Psoas muscle (tissue), 7 donors: ENCODE measurements at regions not wholly inside any gene's neighbourhood (a gene's known extent, or its start where the extent isn't known, plus 50 kb on each side); places are given as distances from the start of the nearest gene placed in this dataset.
"Not testable (repeated sequence)": the region's sequence is repeated elsewhere in the genome, so short reads cannot be mapped to it uniquely, and the experiment has no call there.

Experiments
- ATAC-seq, 4 donors: fragments of 200-7000 bp; cut with Tn5 transposase; one replicate each; pipeline ENCODE4 v1.9.1; 2020; ENCODE audit warnings: moderate library complexity in 3 of 4, mild to moderate bottlenecking in 2 of 4
- DNase-seq, 2 donors: peaks; one replicate each; pipeline ENCODE4 v3.0.0-alpha.2; 2020
- H3K27ac ChIP-seq: fragments of 200-600 bp; one replicate; pipeline ENCODE4 v1.8.0; 2022
- H3K27me3 ChIP-seq, 3 donors: fragments of 200-600 bp in 1 of 3; one replicate each; pipeline versions ENCODE4 v1.6.1 to v1.8.0; 2013 to 2022; ENCODE audit warnings: low read length in 2 of 3, mild to moderate bottlenecking in 2 of 3, moderate library complexity in 1 of 3; ENCODE audit not compliant: insufficient read depth in 3 of 3
- H3K36me3 ChIP-seq, 2 donors: fragments of 200-600 bp in 1 of 2; one replicate each; pipeline versions ENCODE4 v1.6.1 to v1.8.0; 2013 to 2022; ENCODE audit warnings: low read depth in 1 of 2, mild to moderate bottlenecking in 1 of 2, moderate library complexity in 1 of 2; ENCODE audit not compliant: insufficient read depth in 1 of 2
- H3K4me1 ChIP-seq: fragments of 200-600 bp; one replicate; pipeline ENCODE4 v1.8.0; 2022
- H3K4me3 ChIP-seq: fragments of 200-600 bp; one replicate; pipeline ENCODE4 v1.8.0; 2022; ENCODE audit warnings: mild to moderate bottlenecking
- H3K9me3 ChIP-seq: fragments of 200-600 bp; one replicate; pipeline ENCODE4 v1.8.0; 2022
- WGBS, 3 donors: extraction: QIAGEN DNeasy Blood & Tissue Kit; methylation state at CpG; one replicate each; pipeline versions ENCODE4 v1.1.6 to v1.1.7; 2013; 5-methylcytosine and 5-hydroxymethylcytosine counted together
- intact Hi-C, 2 donors: fragments of 100-400 bp; cut with DNase I; formaldehyde crosslinking; loops; one replicate each; pipeline versions ENCODE4 v1.11.0 to v1.14.2; 2022
- TF ChIP-seq, protein P1 (sequence below): fragments of 200-600 bp; IDR thresholded peaks from one replicate; pipeline ENCODE4 v1.8.0; 2022; ENCODE audit warnings: antibody characterized with exemption
- donor health status: healthy with polysubstance abuse.
- donor health status: DM: no; HTN: no; CAD: no; lungs with moderate emphysema.
- donor health status: Bipolar disorder and iron deficiency.
- donor health status: healthy.
- donor health status: DM: yes; HTN: yes; CAD: no.
- donor health status: DM: no; HTN: no; CAD: no.
- donor health status: DM: yes; HTN: yes; CAD: no.

DNA sequence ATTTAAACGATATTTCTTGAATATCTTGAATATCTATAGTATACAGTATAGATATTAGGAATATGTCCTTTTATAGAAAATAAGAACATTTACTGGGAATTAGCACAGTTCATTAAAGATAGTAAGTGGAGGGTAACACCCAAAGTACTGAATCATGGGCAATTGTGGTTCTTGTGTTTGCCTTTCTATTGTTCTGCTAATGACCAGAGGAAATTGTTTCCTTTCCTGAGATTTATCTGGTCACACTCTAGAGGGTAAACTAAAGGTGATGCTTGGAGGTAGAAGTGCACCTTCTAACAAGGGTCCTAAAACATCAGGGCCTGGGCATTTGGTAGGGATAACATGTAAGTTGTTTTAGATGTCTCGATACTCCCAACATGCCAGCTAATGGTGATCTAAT is 241.3 kb upstream of the SFRP2 start:
- DNase-seq (no peak), ATAC-seq (no peak)
- Histone ChIP-seq H3K9me3 (no peaks in the 10 kb centered on the region), H3K27me3 (no peaks in the 10 kb centered on the region), H3K27ac (no peak overlapping the region), H3K36me3 (no peaks in the 10 kb centered on the region), H3K4me3 (no peak overlapping the region), H3K4me1 (no peaks in the 10 kb centered on the region)
- WGBS, 3 donors, result 68 to 73% (median 72%) methylated on average over 2 of the region's 2 CpGs
- TF ChIP-seq, protein P1, sequence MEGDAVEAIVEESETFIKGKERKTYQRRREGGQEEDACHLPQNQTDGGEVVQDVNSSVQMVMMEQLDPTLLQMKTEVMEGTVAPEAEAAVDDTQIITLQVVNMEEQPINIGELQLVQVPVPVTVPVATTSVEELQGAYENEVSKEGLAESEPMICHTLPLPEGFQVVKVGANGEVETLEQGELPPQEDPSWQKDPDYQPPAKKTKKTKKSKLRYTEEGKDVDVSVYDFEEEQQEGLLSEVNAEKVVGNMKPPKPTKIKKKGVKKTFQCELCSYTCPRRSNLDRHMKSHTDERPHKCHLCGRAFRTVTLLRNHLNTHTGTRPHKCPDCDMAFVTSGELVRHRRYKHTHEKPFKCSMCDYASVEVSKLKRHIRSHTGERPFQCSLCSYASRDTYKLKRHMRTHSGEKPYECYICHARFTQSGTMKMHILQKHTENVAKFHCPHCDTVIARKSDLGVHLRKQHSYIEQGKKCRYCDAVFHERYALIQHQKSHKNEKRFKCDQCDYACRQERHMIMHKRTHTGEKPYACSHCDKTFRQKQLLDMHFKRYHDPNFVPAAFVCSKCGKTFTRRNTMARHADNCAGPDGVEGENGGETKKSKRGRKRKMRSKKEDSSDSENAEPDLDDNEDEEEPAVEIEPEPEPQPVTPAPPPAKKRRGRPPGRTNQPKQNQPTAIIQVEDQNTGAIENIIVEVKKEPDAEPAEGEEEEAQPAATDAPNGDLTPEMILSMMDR, result no peak
- intact Hi-C loops, result no loop called here

DNA sequence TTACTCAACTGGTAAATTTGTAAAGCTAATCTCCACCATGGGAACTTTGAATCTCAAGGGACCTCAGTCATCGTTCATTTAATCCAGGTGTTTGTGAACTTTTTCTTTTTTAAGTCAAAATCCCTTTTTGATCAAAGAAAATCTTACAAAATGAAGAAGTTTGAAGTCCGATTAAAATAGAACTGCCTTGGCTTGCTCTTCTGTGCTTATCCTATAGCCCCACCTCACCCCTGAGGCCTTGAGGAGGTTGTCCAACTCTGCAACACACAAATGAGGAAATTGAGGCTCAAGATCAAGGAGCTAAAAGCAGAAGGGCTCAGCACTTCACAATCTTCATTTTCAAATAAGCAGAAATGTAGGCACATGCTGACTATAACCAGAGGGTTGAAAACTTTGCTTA is 240.3 kb upstream of the SFRP2 start:
- no peak for ATAC-seq
- H3K4me1 ChIP-seq, result no peaks in the 10 kb centered on the region
- H3K36me3 ChIP-seq, result no peaks in the 10 kb centered on the region
- no peaks in the 10 kb centered on the region for H3K27me3 ChIP-seq
- 52 to 59% (median 55%) methylated on average over 2 of the region's 2 CpGs for WGBS, 3 donors
- DNase-seq, result no peak
- no peak overlapping the region for H3K4me3 ChIP-seq
- TF ChIP-seq, protein P1, result no peak
- no peak overlapping the region for H3K27ac ChIP-seq
- H3K9me3 ChIP-seq, result no peaks in the 10 kb centered on the region
- intact Hi-C loops, result no loop called here

DNA sequence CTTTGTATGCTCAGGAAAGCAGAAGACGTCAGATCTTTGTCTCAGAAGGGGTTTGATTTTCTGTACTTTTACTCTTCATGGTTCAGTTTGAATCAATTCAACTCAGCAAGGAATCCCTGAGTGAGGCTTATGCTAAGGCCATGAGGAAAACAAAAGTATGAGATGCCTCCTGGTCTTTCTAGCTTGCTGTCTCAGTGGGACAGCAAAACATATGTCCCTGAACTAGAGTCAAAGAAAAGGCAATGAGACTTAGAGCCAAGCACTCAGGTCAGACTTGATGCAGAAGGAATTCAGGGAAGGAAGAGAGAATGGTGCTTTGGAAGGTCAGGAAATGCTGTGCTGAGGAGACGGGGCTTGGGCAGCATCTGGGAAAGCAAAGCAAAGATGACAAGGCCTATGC is 236.2 kb upstream of the SFRP2 start:
- H3K36me3 ChIP-seq, result no peaks in the 10 kb centered on the region
- no peak overlapping the region for H3K4me3 ChIP-seq
- H3K27me3 ChIP-seq, result no peaks in the 10 kb centered on the region
- 48 to 50% (median 49%) methylated on average over 2 of the region's 2 CpGs for WGBS, 3 donors
- no peaks in the 10 kb centered on the region for H3K9me3 ChIP-seq
- H3K27ac ChIP-seq, result no peak overlapping the region
- intact Hi-C loops, result no loop called here
- ATAC-seq, result no peak
- no peak for DNase-seq
- TF ChIP-seq, protein P1, result no peak
- H3K4me1 ChIP-seq, result no peaks in the 10 kb centered on the region

DNA sequence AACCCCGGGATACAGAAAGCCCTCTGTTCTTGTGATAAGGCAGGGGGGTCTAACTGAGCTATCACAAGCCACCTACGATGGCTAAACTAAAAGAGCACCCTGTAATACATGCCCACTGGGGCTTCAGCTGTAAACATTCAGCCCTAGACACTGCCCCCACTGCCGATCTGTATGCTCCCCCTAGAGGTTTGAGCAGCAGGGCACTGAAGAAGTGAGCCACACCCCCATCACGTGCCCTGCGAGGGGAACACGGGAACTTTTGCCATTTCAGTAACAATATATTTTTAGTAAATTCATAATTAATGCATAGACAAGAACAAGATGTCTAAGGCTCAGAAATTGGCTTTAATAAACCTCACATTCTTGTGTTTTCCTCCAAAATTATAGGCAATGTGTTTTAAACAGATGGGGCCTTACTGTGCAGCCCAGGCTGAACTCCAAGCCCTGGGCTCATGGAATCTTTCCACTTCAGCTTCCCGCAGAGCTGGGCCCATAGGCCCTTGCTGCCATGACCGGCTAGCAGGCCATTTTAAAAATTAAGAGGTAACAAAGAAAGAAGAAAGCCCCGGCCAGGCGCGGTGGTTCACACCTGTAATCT is 235.3 kb upstream of the SFRP2 start:
- Histone ChIP-seq H3K27me3 (no peaks in the 10 kb centered on the region), H3K4me1 (no peaks in the 10 kb centered on the region), H3K36me3 (no peaks in the 10 kb centered on the region), H3K4me3 (no peak overlapping the region), H3K27ac (no peak overlapping the region), H3K9me3 (no peaks in the 10 kb centered on the region)
- no peak for ATAC-seq
- DNase-seq, result no peak
- TF ChIP-seq, protein P1, result no peak
- intact Hi-C loops, result no loop called here
- WGBS, 3 donors, result 61 to 71% (median 66%) methylated on average over 11 of the region's 11 CpGs

DNA sequence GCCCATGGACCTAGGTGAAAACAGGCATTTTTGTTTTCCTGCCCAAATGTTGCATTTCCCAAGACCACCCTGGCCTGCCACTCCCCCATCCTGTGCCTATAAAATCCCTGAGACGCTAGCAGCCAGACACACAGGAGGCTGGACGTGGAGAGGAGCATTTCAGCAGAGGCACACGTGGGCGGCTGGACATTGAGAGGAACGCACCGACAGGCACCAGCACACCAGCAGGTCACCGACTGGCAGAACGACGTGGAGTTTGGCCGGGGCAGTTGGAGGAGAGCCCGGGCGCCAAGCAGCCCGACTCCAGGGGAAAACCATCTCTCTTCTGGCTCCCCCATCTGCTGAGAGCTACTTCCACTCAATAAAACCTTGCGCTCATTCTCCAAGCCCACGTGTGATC is 234.8 kb upstream of the SFRP2 start:
- H3K4me3 ChIP-seq, H3K27ac ChIP-seq, DNase-seq, ATAC-seq, H3K4me1 ChIP-seq, H3K36me3 ChIP-seq, H3K9me3 ChIP-seq, intact Hi-C loops, H3K27me3 ChIP-seq: not testable (repeated sequence)
- WGBS, 3 donors, result 69 to 77% (median 74%) methylated on average over 15 of the region's 15 CpGs
